Ramos (cell line): ENCODE measurements at regions not wholly inside any gene's neighbourhood (a gene's known extent, or its start where the extent isn't known, plus 50 kb on each side); places are given as distances from the start of the nearest gene placed in this dataset.
"Not testable (repeated sequence)": the region's sequence is repeated elsewhere in the genome, so short reads cannot be mapped to it uniquely, and the experiment has no call there.

Experiments
- in situ Hi-C: fragments of 300-500 bp; cut with MboI; formaldehyde crosslinking; loops from one replicate; pipeline ENCODE4 v1.14.3; 2022; ENCODE audit warnings: low sequenced_read_pairs; ENCODE audit not compliant: unreplicated experiment

DNA sequence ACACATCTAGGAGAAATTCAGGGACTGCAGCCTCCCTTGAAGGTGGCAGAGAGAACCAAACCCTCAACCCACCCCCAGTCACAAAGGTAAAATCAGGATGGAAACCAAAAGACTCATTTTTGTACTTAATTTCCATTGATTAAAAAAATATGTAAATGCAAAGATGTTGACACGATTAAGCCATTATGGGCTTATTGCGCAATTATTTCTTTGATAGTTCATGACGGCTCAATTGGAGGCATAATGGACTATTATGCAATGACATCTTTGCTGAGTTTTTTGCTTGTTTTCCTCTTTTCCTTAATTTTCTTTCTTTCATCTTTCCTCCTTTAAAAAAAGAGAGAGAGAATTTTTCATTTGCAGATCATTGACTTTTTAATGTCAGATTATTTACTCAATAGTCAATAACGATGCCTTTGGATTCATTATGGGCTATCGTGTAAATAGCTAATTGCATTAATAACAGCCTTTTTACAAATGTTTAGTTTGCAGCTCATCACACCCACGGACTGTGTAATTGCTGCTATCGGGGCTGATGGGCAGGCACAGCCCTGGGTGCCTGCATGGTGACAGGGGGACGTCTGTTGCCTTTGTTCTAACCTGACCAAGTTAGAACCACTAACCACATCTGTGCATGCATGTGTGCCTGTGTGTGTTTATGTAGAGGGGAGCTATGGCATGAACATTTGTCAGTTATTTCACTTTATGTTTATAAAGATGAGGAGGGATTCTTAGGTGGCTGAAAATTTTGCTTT lies 482.4 kb upstream of the TSHZ3 start:
- in situ Hi-C loops: no loop called here

DNA sequence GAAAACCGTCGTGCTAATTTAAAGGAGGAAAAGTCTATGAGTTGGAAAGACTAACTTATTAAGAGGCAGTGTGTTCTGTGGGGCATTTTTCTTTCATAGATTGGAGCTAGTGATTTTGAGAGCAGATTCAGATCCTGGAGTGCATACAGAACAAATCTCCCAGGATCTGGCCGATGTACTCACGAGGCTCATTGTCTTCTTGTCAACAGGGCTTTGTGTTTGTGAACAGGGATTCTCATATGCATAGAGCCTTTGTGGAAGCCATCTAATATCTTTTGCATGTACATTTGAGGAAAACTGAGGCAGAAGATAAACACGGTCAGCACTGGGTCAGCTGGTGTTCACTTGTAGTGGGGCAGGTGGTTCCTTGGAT lies 482.9 kb upstream of the TSHZ3 start:
- in situ Hi-C loops: no loop called here

DNA sequence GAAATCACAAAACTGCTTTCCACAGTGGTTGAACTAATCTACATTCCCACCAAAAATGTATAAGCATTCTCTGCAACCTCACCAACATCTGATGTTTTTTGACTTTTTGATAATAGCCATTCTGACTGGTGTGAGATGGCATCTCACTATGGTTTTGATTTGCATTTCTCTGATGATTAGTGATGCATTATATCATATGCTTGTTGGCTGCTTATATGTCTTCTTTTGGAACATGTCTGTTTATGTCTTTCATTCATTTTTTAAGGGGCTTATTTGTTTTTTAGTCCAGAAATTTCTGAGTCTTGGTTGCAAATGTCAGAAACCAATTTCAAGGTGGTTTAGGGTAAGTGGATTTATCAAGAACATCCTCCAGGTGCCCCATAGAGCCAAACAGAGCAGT lies 484.8 kb upstream of the TSHZ3 start:
- in situ Hi-C loops: no loop called here

GRCh38 chr19:31838163-31838815 lies 489.1 kb upstream of the TSHZ3 start:
- in situ Hi-C loops: no loop called here

- in situ Hi-C loops: no loop called here
Observed at GRCh38 chr19:31840371-31840770, 491.1 kb upstream of the TSHZ3 start.

- in situ Hi-C loops: no loop called here
Observed at GRCh38 chr19:31841755-31842154, 492.5 kb upstream of the TSHZ3 start.

- in situ Hi-C loops: no loop called here
Observed at GRCh38 chr19:31863122-31863521, 482.3 kb upstream of the ZNF507 start.

DNA sequence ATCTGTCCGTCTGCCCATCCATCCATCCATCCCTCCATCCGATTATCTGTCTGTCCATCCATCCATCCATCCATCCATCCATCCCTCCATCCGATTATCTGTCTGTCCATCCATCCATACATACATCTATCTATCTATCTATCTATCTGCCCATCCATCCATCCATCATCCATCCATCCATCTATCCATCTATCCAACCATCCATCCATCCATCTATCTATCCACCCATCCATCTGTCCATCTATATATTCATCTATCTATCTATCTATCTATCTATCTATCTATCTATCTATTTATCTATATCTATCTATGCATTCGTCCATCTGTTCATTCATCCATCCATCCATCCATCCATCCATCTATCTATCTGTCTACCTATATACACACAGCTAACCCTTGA lies 471.1 kb upstream of the ZNF507 start:
- in situ Hi-C loops: no loop called here

DNA sequence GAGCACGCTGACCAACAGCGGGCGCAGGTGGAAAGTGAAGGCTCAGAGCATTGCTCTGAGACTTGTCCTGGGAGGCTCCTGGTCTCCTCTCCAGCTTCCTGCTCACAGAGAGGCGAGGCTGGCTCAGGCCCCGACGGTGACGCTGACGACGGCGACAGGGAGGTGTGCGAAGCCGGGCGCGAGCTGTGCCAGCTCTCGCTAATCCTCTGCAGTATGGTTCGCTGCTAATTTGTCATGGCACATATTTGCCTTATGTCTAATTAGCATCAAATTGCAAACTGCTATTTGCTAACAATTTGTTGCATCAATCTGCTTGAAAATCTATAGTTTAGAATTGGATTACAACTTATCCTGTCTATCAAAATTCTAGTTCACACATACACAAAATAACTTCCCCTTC lies 469.8 kb upstream of the ZNF507 start:
- in situ Hi-C loops: no loop called here

- in situ Hi-C loops: no loop called here
Observed at GRCh38 chr19:31880283-31880682, 465.1 kb upstream of the ZNF507 start.

- in situ Hi-C loops: no loop called here
Observed at GRCh38 chr19:31881988-31882387, 463.4 kb upstream of the ZNF507 start.

DNA sequence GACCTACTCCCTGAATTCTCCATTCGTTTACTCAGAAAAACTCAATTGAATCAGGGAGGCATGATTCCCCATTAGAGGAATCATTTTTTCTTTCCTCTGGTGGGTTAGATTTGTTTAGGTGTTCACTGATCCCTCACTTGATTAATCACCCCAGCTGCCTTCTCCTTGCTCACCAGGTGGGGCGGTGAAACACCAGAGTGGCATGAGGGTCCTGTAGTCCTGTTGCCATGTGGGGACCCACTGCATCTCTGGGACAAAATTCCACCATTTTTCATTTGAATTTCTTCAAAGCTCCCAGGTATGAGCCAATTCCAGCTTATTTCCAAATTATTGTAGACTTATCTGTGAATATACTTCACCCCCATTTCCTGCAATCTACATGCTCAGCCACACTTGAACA lies 462.7 kb upstream of the ZNF507 start:
- in situ Hi-C loops: no loop called here

- in situ Hi-C loops: no loop called here
Observed at GRCh38 chr19:31883296-31883990, 462.0 kb upstream of the ZNF507 start.

DNA sequence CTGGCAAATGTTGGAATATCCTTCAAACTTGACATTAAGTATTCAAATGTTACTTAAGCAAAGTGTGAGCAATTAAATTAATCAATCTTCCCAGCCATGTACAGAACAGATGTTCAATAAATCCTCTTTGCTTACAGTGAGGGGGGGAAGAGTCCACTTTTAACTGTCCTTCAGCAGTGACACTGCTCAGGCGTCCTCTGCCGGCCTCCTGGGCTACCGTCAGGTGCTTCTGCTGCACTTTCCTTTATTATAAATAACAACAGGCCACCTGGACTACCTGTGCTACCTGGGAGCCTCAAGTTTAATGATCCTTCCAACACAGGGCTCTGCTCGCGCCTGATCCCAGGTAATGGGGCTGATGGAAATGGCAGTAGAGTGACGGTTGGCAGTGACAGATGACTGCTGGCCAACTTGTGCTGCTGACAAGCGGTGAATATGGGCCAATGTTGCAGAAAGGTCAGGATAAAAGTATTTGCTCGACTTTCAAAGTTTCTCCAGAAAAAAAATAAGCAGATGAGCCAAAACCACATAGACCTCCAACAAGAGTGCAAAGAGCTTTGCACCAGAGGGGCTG lies 460.0 kb upstream of the ZNF507 start:
- in situ Hi-C loops: no loop called here

- in situ Hi-C loops: no loop called here
Observed at GRCh38 chr19:31890230-31890629, 455.2 kb upstream of the ZNF507 start.

DNA sequence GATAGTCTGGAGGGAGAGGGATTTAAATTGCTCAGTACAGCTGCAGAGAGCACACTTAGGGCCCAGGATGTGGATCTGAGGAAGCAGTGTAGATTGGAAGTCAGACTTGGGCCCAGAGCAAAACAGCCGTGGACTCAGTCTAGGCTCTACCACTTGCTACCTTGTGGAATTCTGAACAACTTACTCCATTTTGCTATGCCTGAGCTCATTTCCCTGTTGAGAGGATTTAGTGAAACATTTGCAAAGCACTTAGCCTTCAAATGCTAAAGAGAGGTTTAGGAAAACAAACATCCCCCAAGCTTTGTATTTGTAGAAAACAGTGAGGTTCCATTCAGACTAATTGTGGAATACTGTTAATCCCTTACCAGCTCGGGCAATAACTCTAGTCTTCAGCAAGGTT lies 453.4 kb upstream of the ZNF507 start:
- in situ Hi-C loops: no loop called here

DNA sequence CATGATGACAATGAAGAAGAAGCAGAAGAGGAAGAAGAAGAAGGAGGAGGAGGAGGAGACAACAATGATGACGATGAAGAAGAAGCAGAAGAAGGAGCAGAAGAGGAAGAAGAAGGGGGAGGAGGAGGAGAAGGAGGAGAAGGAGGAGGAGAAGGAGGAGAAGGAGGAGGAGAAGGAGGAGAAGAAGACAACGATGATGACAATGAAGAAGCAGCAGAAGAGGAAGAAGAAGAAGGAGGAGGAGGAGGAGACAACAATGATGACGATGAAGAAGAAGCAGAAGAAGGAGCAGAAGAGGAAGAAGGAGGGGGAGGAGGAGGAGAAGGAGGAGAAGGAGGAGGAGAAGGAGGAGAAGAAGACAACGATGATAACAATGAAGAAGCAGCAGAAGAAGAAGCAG lies 451.9 kb upstream of the ZNF507 start:
- in situ Hi-C loops: not testable (repeated sequence)

DNA sequence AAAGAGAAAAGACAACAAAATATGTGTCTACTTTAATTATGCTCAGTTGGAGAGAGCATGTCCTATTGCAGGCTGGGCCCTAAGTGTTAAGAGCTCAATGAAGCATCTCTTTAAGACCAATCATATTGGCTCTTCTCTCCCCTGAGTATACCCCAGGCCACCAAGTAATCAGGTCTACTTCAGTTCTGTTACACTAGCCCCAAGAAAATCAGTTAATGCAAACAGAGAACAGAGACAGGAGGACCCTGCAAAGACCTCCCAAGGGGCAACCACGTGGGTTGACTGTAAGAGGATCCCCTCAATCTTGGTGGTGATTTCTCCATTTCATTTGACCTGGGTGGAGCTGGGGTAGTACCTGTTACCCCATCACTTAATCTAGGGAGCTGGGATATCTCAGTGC lies 451.0 kb upstream of the ZNF507 start:
- in situ Hi-C loops: no loop called here

DNA sequence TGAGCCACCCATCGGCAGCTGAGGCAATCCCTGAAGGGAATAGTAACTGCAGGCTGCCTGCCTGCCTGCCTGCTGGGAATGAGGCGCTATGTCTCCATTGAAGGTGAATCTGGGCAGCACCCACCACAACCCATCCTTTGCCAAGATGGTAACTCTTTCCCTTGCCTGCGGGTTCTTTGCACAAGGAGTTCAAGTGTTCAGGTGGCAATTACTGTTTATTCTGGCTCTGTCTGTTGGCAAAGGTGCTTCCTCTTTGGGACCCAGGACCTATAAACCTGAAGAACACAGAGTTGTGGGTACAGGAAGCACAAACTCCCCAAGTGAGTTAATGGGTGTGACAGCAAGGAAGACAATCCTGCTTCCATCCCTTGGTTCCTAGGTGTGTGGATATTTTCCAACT lies 448.1 kb upstream of the ZNF507 start:
- in situ Hi-C loops: no loop called here

- in situ Hi-C loops: no loop called here
Observed at GRCh38 chr19:31900991-31901390, 444.4 kb upstream of the ZNF507 start.

GRCh38 chr19:31902821-31903220 lies 442.6 kb upstream of the ZNF507 start:
- in situ Hi-C loops: no loop called here
